ENCODE measurements at regions not wholly inside any gene's neighbourhood (a gene's known extent, or its start where the extent isn't known, plus 50 kb on each side); places are given as distances from the start of the nearest gene placed in this dataset.

GRCh38 chr18:22594155-22594690 lies 176.5 kb upstream of the CTAGE1 start:
- TF ChIP-seq POLR2A (IDR thresholded peaks at IDR 0.05; ENCODE audit: low read depth, low read length) (no peak), TAF1 (IDR thresholded peaks at IDR 0.05; ENCODE audit: low read depth, low read length) (no peak), POLR2AphosphoS5 (IDR thresholded peaks at IDR 0.05; ENCODE audit: low read depth, low read length) (no peak), SPI1 (IDR thresholded peaks at IDR 0.05; ENCODE audit: low read depth, low read length) (no peak), PAX5 (IDR thresholded peaks at IDR 0.05; ENCODE audit: insufficient read depth, low read length, severe bottlenecking) (no peak), POU2F2 (IDR thresholded peaks at IDR 0.05; ENCODE audit: low read depth, low read length) (no peak)
